Gastroesophageal sphincter (tissue), 4 donors: ENCODE measurements at regions not wholly inside any gene's neighbourhood (a gene's known extent, or its start where the extent isn't known, plus 50 kb on each side); places are given as distances from the start of the nearest gene placed in this dataset.

ENCODE experiments used
- ATAC-seq: fragments of 150-250 bp; one replicate; pipeline ENCODE4 v1.9.1; 2016; ENCODE audit warnings: mild to moderate bottlenecking, moderate library complexity
- H3K27ac ChIP-seq, 4 donors: fragments of 200-600 bp; sonication (generic) in 3 of 4; 1 replicate in 3 of 4; 2 replicates in 1 of 4; pipeline ENCODE4 v1.5.1; 2016 to 2019
- H3K27me3 ChIP-seq: fragments of 200-600 bp; sonication (generic); one replicate; pipeline ENCODE4 v1.5.1; 2019
- H3K36me3 ChIP-seq, 2 donors: fragments of 200-600 bp; sonication (generic); one replicate each; pipeline ENCODE4 v1.5.1; 2019; ENCODE audit warnings: control low read depth in 1 of 2
- H3K4me1 ChIP-seq, 3 donors: fragments of 200-600 bp; sonication (generic); 1 replicate in 2 of 3; 2 replicates in 1 of 3; pipeline ENCODE4 v1.5.1; 2016 to 2019; ENCODE audit warnings: control low read depth in 2 of 3
- H3K4me3 ChIP-seq, 2 donors: fragments of 200-600 bp; sonication (generic); one replicate each; pipeline ENCODE4 v1.5.1; 2019; ENCODE audit warnings: mild to moderate bottlenecking in 1 of 2, moderate library complexity in 1 of 2
- H3K9me3 ChIP-seq, 3 donors: fragments of 200-600 bp; sonication (generic); one replicate each; pipeline ENCODE4 v1.5.1; 2017 to 2019; ENCODE audit warnings: control low read depth in 2 of 3
- CTCF ChIP-seq, 4 experiments: fragments of 200-600 bp in 2 of 4; fragments of 450-650 bp in 2 of 4; sonication (generic) in 1 of 4; IDR thresholded peaks; one replicate each; pipeline ENCODE4 v1.5.1; 2017 to 2019; ENCODE audit warnings: antibody characterized with exemption in 4 of 4, mild to moderate bottlenecking in 2 of 4, moderate library complexity in 2 of 4
- EP300 ChIP-seq: sonication (generic); formaldehyde crosslinking; IDR thresholded peaks from one replicate; pipeline ENCODE4 v1.6.1; 2017; ENCODE audit warnings: antibody characterized with exemption, mild to moderate bottlenecking
- POLR2A ChIP-seq, 2 donors: fragments of 450-650 bp; IDR thresholded peaks; one replicate each; pipeline ENCODE4 v1.6.1; 2017; ENCODE audit warnings: antibody characterized with exemption in 2 of 2, mild to moderate bottlenecking in 2 of 2, moderate library complexity in 1 of 2
- POLR2AphosphoS5 ChIP-seq: sonication (generic); formaldehyde crosslinking; IDR thresholded peaks from one replicate; pipeline ENCODE4 v1.6.1; 2017; ENCODE audit warnings: antibody characterized with exemption
- WGBS, 2 donors: methylation state at CpG; one replicate each; pipeline ENCODE4 v1.1.5; 2018; ENCODE audit warnings: low coverage in 1 of 2; 5-methylcytosine and 5-hydroxymethylcytosine counted together

- Histone ChIP-seq H3K9me3 (no peaks in the 10 kb centered on the region), H3K27me3 (no peaks in the 10 kb centered on the region), H3K4me1 (peaks cover 4 to 37% (median 18%) of the 10 kb centered on the region in 3 donors), H3K4me3 (peak overlapping the region; percentile 72 to 95), H3K36me3 (no peaks in the 10 kb centered on the region), H3K27ac (peak overlapping the region; percentile 96 to 100 (median 98))
- TF ChIP-seq CTCF (IDR thresholded peaks at IDR 0.05) (no peak), POLR2A (IDR thresholded peaks at IDR 0.05) (no peak), POLR2AphosphoS5 (no peak), EP300 (no peak)
- ATAC-seq, result no peak
- 0 to 5% methylated on average over 8 to 15 of the region's 20 CpGs for WGBS, 2 donors
Measured at GRCh38 chr1:65068202-65069010, 79.6 kb upstream of the AK4 start.

GRCh38 chr1:65069011-65069565, 78.9 kb upstream of the AK4 start:
- 58 to 71% methylated on average over 6 of the region's 6 CpGs for WGBS, 2 donors
- peak overlapping the region; percentile 72 to 95 for H3K4me3 ChIP-seq
- H3K9me3 ChIP-seq, result no peaks in the 10 kb centered on the region
- peak overlapping the region; percentile 96 to 100 (median 98) for H3K27ac ChIP-seq
- H3K4me1 ChIP-seq, result peaks cover 3 to 30% (median 17%) of the 10 kb centered on the region in 3 donors
- ATAC-seq, result no peak
- TF ChIP-seq POLR2AphosphoS5 (no peak), CTCF (IDR thresholded peaks at IDR 0.05) (no peak), EP300 (no peak), POLR2A (IDR thresholded peaks at IDR 0.05) (no peak)
- H3K27me3 ChIP-seq, result no peaks in the 10 kb centered on the region
- H3K36me3 ChIP-seq, result no peaks in the 10 kb centered on the region

GRCh38 chr1:65072845-65073244, 75.2 kb upstream of the AK4 start:
- Histone ChIP-seq H3K27ac (no peak overlapping the region), H3K4me1 (peaks cover 0 to 9% (median 8%) of the 10 kb centered on the region in 3 donors), H3K27me3 (no peaks in the 10 kb centered on the region), H3K4me3 (no peak overlapping the region), H3K9me3 (no peaks in the 10 kb centered on the region), H3K36me3 (no peaks in the 10 kb centered on the region)
- WGBS, 2 donors, result 80 to 83% methylated on average over 1 to 3 of the region's 3 CpGs
- TF ChIP-seq POLR2AphosphoS5 (no peak), CTCF (IDR thresholded peaks at IDR 0.05) (no peak), POLR2A (IDR thresholded peaks at IDR 0.05) (no peak), EP300 (no peak)
- ATAC-seq, result no peak

GRCh38 chr1:65075123-65075976, 72.7 kb upstream of the AK4 start:
- no peaks in the 10 kb centered on the region for H3K27me3 ChIP-seq
- no peaks in the 10 kb centered on the region for H3K9me3 ChIP-seq
- peaks cover 0 to 3% (median 0%) of the 10 kb centered on the region in 3 donors for H3K4me1 ChIP-seq
- peak; percentile 74 for ATAC-seq
- 40 to 61% methylated on average over 5 to 6 of the region's 6 CpGs for WGBS, 2 donors
- H3K36me3 ChIP-seq, result no peaks in the 10 kb centered on the region
- H3K4me3 ChIP-seq, result no peak overlapping the region
- no peak overlapping the region for H3K27ac ChIP-seq
- TF ChIP-seq CTCF (IDR thresholded peaks at IDR 0.05) (peak; percentile 60 to 77 (median 68)), POLR2AphosphoS5 (no peak)
